Memory B cell (primary cell): ENCODE measurements at regions not wholly inside any gene's neighbourhood (a gene's known extent, or its start where the extent isn't known, plus 50 kb on each side); places are given as distances from the start of the nearest gene placed in this dataset.
"Not testable (repeated sequence)": the region's sequence is repeated elsewhere in the genome, so short reads cannot be mapped to it uniquely, and the experiment has no call there.

Experiments
- ATAC-seq: fragments of 150-1000 bp; cut with Tn5 transposase; 2 replicates; pipeline ENCODE4 v1.10.0; 2021; ENCODE audit warnings: low read depth, mild to moderate bottlenecking, moderate library complexity
- DNase-seq, 2 donors: peaks; one replicate each; pipeline ENCODE4 v3.0.0; 2022; ENCODE audit warnings: low spot score in 2 of 2
- H3K27ac Mint-ChIP-seq: one replicate; pipeline ENCODE4 v1.8.0; 2022; ENCODE audit warnings: mild to moderate bottlenecking, moderate library complexity, mixed read lengths
- H3K27me3 Mint-ChIP-seq: one replicate; pipeline ENCODE4 v1.8.0; 2022; ENCODE audit warnings: mixed read lengths
- H3K36me3 Mint-ChIP-seq: one replicate; pipeline ENCODE4 v1.8.0; 2022; ENCODE audit warnings: mild to moderate bottlenecking, mixed read lengths
- H3K4me1 Mint-ChIP-seq: one replicate; pipeline ENCODE4 v1.8.0; 2022; ENCODE audit warnings: mixed read lengths
- H3K4me3 Mint-ChIP-seq: one replicate; pipeline ENCODE4 v1.8.0; 2022; ENCODE audit warnings: mild to moderate bottlenecking, moderate library complexity, mixed read lengths
- H3K9me3 Mint-ChIP-seq: one replicate; pipeline ENCODE4 v1.8.0; 2022; ENCODE audit warnings: mixed read lengths

GRCh38 chr15:29648415-29648814 is 173.9 kb downstream of the TJP1 start:
- not testable (repeated sequence) for H3K27ac Mint-ChIP-seq, H3K4me1 Mint-ChIP-seq, DNase-seq, ATAC-seq, H3K36me3 Mint-ChIP-seq, H3K4me3 Mint-ChIP-seq, H3K9me3 Mint-ChIP-seq, H3K27me3 Mint-ChIP-seq

DNA sequence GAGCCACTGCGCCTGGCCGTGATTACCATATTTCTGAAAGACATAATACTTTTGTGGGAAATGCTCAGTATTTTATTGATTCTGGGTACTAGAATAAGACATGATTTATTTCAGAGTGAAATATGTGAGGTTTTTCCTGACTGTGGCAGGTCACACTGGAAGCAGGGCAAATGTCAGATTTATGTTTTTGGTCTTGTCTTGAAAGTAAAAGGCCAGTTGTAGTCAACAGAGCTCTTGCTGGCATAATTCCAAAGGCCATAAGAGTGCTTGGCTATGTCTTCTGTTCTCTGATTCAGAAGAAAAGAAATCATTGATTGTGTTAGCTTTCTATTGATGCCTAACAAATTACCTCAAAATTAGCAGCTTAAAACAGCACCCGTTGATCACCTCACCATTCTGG is 176.4 kb downstream of the TJP1 start:
- Mint-ChIP-seq H3K27ac (no peak overlapping the region), H3K4me3 (no peak overlapping the region), H3K9me3 (peaks cover 2% of the 10 kb centered on the region), H3K4me1 (no peaks in the 10 kb centered on the region), H3K27me3 (no peaks in the 10 kb centered on the region), H3K36me3 (no peaks in the 10 kb centered on the region)
- DNase-seq (no peak), ATAC-seq (no peak)

DNA sequence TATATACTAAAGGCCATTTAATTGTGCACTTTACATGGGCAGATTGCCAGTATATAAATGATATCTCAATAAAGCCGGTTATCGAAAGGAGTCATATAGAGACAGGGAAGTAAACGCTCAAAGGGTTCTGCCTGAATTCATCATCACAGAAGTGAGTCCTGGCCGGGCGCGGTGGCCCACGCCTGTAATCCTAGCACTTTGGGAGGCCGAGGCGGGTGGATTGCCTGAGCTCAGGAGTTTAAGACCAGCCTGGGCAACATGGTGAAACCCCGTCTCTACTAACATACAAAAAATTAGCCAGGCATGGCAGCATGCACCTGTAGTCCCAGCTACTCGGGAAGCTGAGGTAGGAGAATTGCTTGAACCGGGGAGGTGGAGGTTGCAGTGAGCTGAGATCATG is 177.9 kb downstream of the TJP1 start:
- not testable (repeated sequence) for H3K4me3 Mint-ChIP-seq, H3K27ac Mint-ChIP-seq, ATAC-seq, H3K9me3 Mint-ChIP-seq, H3K27me3 Mint-ChIP-seq, H3K4me1 Mint-ChIP-seq, H3K36me3 Mint-ChIP-seq, DNase-seq

- Mint-ChIP-seq H3K36me3 (no peaks in the 10 kb centered on the region), H3K4me1 (no peaks in the 10 kb centered on the region), H3K27ac (no peak overlapping the region), H3K4me3 (no peak overlapping the region), H3K27me3 (peaks cover 3% of the 10 kb centered on the region), H3K9me3 (peaks cover 2% of the 10 kb centered on the region)
- ATAC-seq: no peak
- DNase-seq: no peak
These were observed 183.5 kb downstream of the TJP1 start for GRCh38 chr15:29638781-29639180.

- Mint-ChIP-seq H3K27me3 (peaks cover 3% of the 10 kb centered on the region), H3K4me3 (no peak overlapping the region), H3K9me3 (no peaks in the 10 kb centered on the region), H3K4me1 (no peaks in the 10 kb centered on the region), H3K27ac (no peak overlapping the region), H3K36me3 (no peaks in the 10 kb centered on the region)
- no peak for ATAC-seq
- no peak for DNase-seq
These were observed 184.3 kb downstream of the TJP1 start for GRCh38 chr15:29638011-29638410.

DNA sequence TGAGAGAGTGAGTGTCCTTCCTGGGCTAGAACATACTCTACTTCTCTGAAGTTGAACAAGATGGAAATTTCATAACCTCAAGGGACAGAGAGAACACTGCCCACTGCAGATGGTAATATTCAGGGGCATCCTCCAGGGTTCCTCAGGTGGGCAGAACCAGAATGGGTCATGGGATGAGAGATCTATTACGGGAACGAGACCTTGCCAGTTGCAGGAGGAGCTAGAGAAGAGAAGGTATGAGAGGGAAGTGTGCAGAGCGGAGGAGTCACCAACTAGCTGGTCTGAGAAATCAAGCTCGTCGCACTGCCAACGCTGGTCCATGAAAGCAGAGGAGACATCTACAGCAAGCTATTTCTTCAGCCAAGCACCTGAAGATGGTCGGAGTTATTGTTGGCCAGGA is 184.7 kb downstream of the TJP1 start:
- Mint-ChIP-seq H3K36me3 (no peaks in the 10 kb centered on the region), H3K27me3 (peaks cover 3% of the 10 kb centered on the region)

GRCh38 chr15:29636921-29637320 is 185.3 kb downstream of the TJP1 start:
- no peak overlapping the region for H3K4me3 Mint-ChIP-seq
- no peaks in the 10 kb centered on the region for H3K9me3 Mint-ChIP-seq
- no peak overlapping the region for H3K27ac Mint-ChIP-seq
- DNase-seq: no peak
- H3K36me3 Mint-ChIP-seq: no peaks in the 10 kb centered on the region
- no peak for ATAC-seq
- H3K27me3 Mint-ChIP-seq: peaks cover 3% of the 10 kb centered on the region
- no peaks in the 10 kb centered on the region for H3K4me1 Mint-ChIP-seq

More for the DNA sequence above, 184.7 kb downstream of the TJP1 start:
- DNase-seq: no peak
- no peak overlapping the region for H3K4me3 Mint-ChIP-seq
- H3K4me1 Mint-ChIP-seq: no peaks in the 10 kb centered on the region
- no peak overlapping the region for H3K27ac Mint-ChIP-seq
- no peak for ATAC-seq
- H3K9me3 Mint-ChIP-seq: no peaks in the 10 kb centered on the region

- ATAC-seq (no peak), DNase-seq (no peak)
- peaks cover 3% of the 10 kb centered on the region for H3K27me3 Mint-ChIP-seq
- H3K9me3 Mint-ChIP-seq: no peaks in the 10 kb centered on the region
- H3K27ac Mint-ChIP-seq: no peak overlapping the region
- no peak overlapping the region for H3K4me3 Mint-ChIP-seq
- H3K4me1 Mint-ChIP-seq: no peaks in the 10 kb centered on the region
- H3K36me3 Mint-ChIP-seq: no peaks in the 10 kb centered on the region
These were observed 186.1 kb downstream of the TJP1 start for GRCh38 chr15:29636140-29636539.

- DNase-seq (no peak), ATAC-seq (no peak)
- Mint-ChIP-seq H3K36me3 (no peaks in the 10 kb centered on the region), H3K9me3 (no peaks in the 10 kb centered on the region), H3K4me1 (no peaks in the 10 kb centered on the region), H3K27ac (no peak overlapping the region), H3K4me3 (no peak overlapping the region), H3K27me3 (peaks cover 3% of the 10 kb centered on the region)
These were observed 186.7 kb downstream of the TJP1 start for GRCh38 chr15:29635513-29636098.

DNA sequence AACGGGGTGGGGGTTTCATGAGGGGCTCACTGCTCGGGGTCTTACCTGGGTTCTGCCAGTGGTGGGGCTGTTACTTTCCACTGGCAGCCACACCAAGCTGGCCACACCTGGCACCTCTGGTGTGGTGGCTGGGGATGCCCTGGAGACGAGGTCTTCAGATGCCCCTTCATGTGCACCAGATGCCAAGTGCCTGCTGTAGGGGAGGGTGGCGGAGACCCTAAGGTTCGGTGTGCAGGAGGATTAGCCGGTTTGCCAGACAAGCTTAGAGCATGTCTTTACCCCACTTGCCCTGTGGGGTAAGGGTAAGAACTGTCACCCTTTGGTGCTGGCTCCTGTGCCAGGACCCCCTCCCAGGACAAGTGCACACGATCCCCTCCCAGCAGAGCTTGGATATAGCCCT is 188.3 kb downstream of the TJP1 start:
- no peaks in the 10 kb centered on the region for H3K4me1 Mint-ChIP-seq
- peaks cover 3% of the 10 kb centered on the region for H3K27me3 Mint-ChIP-seq
- H3K27ac Mint-ChIP-seq: no peak overlapping the region
- no peaks in the 10 kb centered on the region for H3K36me3 Mint-ChIP-seq
- H3K4me3 Mint-ChIP-seq: no peak overlapping the region
- no peaks in the 10 kb centered on the region for H3K9me3 Mint-ChIP-seq
- ATAC-seq (no peak), DNase-seq (no peak)

GRCh38 chr15:29632671-29633406 is 189.4 kb downstream of the TJP1 start:
- H3K4me3 Mint-ChIP-seq: no peak overlapping the region
- no peaks in the 10 kb centered on the region for H3K4me1 Mint-ChIP-seq
- H3K27me3 Mint-ChIP-seq: peaks cover 3% of the 10 kb centered on the region
- H3K36me3 Mint-ChIP-seq: no peaks in the 10 kb centered on the region
- DNase-seq: no peak
- H3K27ac Mint-ChIP-seq: no peak overlapping the region
- ATAC-seq: no peak
- H3K9me3 Mint-ChIP-seq: no peaks in the 10 kb centered on the region

- no peak for ATAC-seq
- Mint-ChIP-seq H3K4me3 (no peak overlapping the region), H3K9me3 (peaks cover 2% of the 10 kb centered on the region), H3K27ac (no peak overlapping the region), H3K36me3 (no peaks in the 10 kb centered on the region), H3K27me3 (no peaks in the 10 kb centered on the region), H3K4me1 (no peaks in the 10 kb centered on the region)
- DNase-seq: no peak
These were observed 190.9 kb downstream of the TJP1 start for GRCh38 chr15:29631076-29632070.

DNA sequence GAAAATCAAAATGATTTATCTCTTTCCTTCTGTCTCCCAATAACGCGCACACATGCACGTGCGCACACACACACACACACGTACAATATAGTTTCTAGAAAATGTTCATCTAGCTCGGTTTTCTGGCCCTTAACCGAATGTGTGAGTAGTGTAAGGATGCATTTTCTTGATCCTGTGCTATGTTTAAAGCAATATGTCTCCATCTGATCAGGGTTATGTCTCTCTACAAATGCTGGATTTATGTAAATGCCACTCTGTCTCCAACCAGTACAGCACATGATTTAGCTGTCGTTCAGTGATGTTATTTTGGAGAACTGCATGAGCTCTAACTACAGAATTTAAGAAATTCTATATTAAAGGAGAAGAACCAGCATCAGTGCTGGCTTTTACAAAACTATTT is 198.0 kb downstream of the TJP1 start:
- Mint-ChIP-seq H3K27me3 (peaks cover 2% of the 10 kb centered on the region), H3K4me3 (no peak overlapping the region), H3K36me3 (no peaks in the 10 kb centered on the region), H3K9me3 (peaks cover 2% of the 10 kb centered on the region), H3K27ac (no peak overlapping the region), H3K4me1 (no peaks in the 10 kb centered on the region)
- DNase-seq: no peak
- ATAC-seq: no peak

DNA sequence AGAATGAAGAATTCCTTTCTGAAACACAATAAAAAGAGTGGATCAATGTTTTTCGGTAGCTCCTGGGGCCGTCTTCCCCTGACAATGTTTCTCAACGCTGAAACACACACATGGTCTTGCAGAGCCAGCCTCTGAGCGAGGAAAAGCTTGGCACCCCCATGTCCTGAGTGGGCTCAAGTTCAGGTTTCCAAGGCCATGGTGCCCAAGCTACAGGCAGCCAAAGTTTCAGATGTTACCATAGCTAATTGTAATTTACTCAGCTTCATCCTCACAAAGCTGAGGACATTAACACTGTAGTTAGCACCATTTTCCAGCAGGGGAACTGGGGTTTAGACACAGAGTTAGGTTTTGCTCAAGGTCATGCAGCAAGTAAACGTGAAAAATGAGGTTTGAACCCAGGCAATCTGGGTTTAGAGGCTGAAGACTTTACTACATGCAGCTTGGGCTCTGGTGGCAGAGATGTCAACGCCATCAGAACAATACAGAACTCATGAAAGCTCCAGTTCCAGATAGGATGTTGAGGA is 199.1 kb downstream of the TJP1 start:
- no peaks in the 10 kb centered on the region for H3K36me3 Mint-ChIP-seq
- H3K9me3 Mint-ChIP-seq: peaks cover 2% of the 10 kb centered on the region
- H3K27me3 Mint-ChIP-seq: peaks cover 2% of the 10 kb centered on the region
- ATAC-seq (no peak), DNase-seq (no peak)
- no peak overlapping the region for H3K4me3 Mint-ChIP-seq
- H3K27ac Mint-ChIP-seq: no peak overlapping the region
- H3K4me1 Mint-ChIP-seq: no peaks in the 10 kb centered on the region
